H1 (cell line): ENCODE measurements at regions not wholly inside any gene's neighbourhood (a gene's known extent, or its start where the extent isn't known, plus 50 kb on each side); places are given as distances from the start of the nearest gene placed in this dataset.

Source experiments
- CTCF ChIA-PET: fragments of 300-600 bp; sonication (Branson Sonifier 250); formaldehyde crosslinking; loops from one replicate; lab custom pipeline; 2021; ENCODE audit not compliant: partially characterized antibody; lab: Charles Lee
- POLR2A ChIA-PET: fragments of 300-600 bp; sonication (Branson Sonifier 250); formaldehyde crosslinking; loops from one replicate; lab custom pipeline; 2021; ENCODE audit warnings: inconsistent platforms; ENCODE audit not compliant: partially characterized antibody; lab: Charles Lee
- DNase-seq, 2 experiments: peaks; one replicate each; pipeline versions ENCODE4 v3.0.0 to v3.0.0-alpha.2; 2010 to 2022; ENCODE audit warnings: low spot score in 2 of 2, low read depth in 1 of 2, mixed read lengths in 1 of 2
- FAIRE-seq: peaks from 2 replicates; lab custom pipeline; 2011; peaks lifted over from hg19 to GRCh38; lab: Jason Lieb, UNC
- H2AFZ ChIP-seq: 2 replicates; pipeline ENCODE4 v1.8.1; 2012; ENCODE audit warnings: low read length, inconsistent platforms
- H2AK5ac ChIP-seq: 2 replicates; pipeline ENCODE4 v1.6.1; 2013; ENCODE audit warnings: low read depth, low read length
- H2BK120ac ChIP-seq: replicated peaks from 2 replicates; pipeline ENCODE3; 2013; ENCODE audit warnings: low read depth, low read length, inconsistent platforms
- H2BK12ac ChIP-seq: 2 replicates; pipeline ENCODE4 v1.6.1; 2013; ENCODE audit warnings: low read depth, low read length
- H2BK15ac ChIP-seq: 2 replicates; pipeline ENCODE4 v1.6.1; 2013; ENCODE audit warnings: low read length
- H2BK20ac ChIP-seq: 2 replicates; pipeline ENCODE4 v1.6.1; 2013; ENCODE audit warnings: low read length
- H2BK5ac ChIP-seq: 2 replicates; pipeline ENCODE4 v1.6.1; 2013; ENCODE audit warnings: low read depth, low read length
- H3K14ac ChIP-seq: 2 replicates; pipeline ENCODE4 v1.6.1; 2013; ENCODE audit warnings: inconsistent platforms; ENCODE audit not compliant: insufficient read length
- H3K18ac ChIP-seq: 2 replicates; pipeline ENCODE4 v1.6.1; 2013; ENCODE audit warnings: low read length; ENCODE audit errors: extremely low read depth
- H3K23ac ChIP-seq: 2 replicates; pipeline ENCODE4 v1.6.1; 2013; ENCODE audit warnings: inconsistent platforms; ENCODE audit not compliant: insufficient read length
- H3K23me2 ChIP-seq: 2 replicates; pipeline ENCODE4 v1.6.1; 2013; ENCODE audit warnings: low read depth, low read length
- H3K27ac ChIP-seq: 2 replicates; pipeline ENCODE4 v1.6.1; 2011; ENCODE audit warnings: low read depth, low read length, inconsistent platforms
- H3K27me3 ChIP-seq, 4 experiments: replicated peaks in 1 of 4; 1 replicate in 1 of 4; 2 replicates in 3 of 4; pipeline versions ENCODE4 v1.6.1 to v1.8.1; 2011 to 2013; ENCODE audit warnings: low read length in 3 of 4, mild to moderate bottlenecking in 3 of 4, inconsistent platforms in 2 of 4, mixed read lengths in 2 of 4, moderate library complexity in 1 of 4; ENCODE audit not compliant: control insufficient read depth in 3 of 4, insufficient read depth in 3 of 4; ENCODE audit errors: extremely low read depth in 1 of 4
- H3K36me3 ChIP-seq, 4 experiments: 2 replicates each; pipeline versions ENCODE4 v1.6.1 to v1.8.1; 2011 to 2013; ENCODE audit warnings: mild to moderate bottlenecking in 4 of 4, low read length in 3 of 4, moderate library complexity in 2 of 4, control low read depth in 1 of 4, inconsistent platforms in 1 of 4; ENCODE audit not compliant: insufficient read depth in 4 of 4, control insufficient read depth in 2 of 4
- H3K4ac ChIP-seq: replicated peaks from 2 replicates; pipeline ENCODE3; 2013; ENCODE audit warnings: low read length, low read depth, mixed read lengths, inconsistent platforms; ENCODE audit not compliant: insufficient read length
- H3K4me1 ChIP-seq, 4 experiments: replicated peaks in 1 of 4; 1 replicate in 1 of 4; 2 replicates in 3 of 4; pipeline versions ENCODE4 v1.6.1 to v1.8.1; 2011 to 2013; ENCODE audit warnings: low read length in 3 of 4, inconsistent platforms in 2 of 4, mixed read lengths in 1 of 4; ENCODE audit not compliant: insufficient read depth in 4 of 4, control insufficient read depth in 3 of 4
- H3K4me2 ChIP-seq, 2 experiments: 2 replicates each; pipeline versions ENCODE4 v1.6.1 to v1.8.1; 2011 to 2013; ENCODE audit warnings: low read depth in 2 of 2, low read length in 2 of 2, control low read depth in 1 of 2, inconsistent platforms in 1 of 2, mild to moderate bottlenecking in 1 of 2; ENCODE audit not compliant: insufficient read depth in 1 of 2
- H3K4me3 ChIP-seq, 4 experiments: fragments of 200-600, 300-600 bp in 1 of 4; sonication (generic), shearing (Covaris generic), sonication (Bioruptor Twin) in 1 of 4; 2 replicates each; pipeline versions ENCODE4 v1.5.1 to v1.8.1; 2011 to 2016; ENCODE audit warnings: low read length in 4 of 4, low read depth in 3 of 4, control low read depth in 2 of 4, inconsistent platforms in 2 of 4, mild to moderate bottlenecking in 2 of 4, mixed read lengths in 1 of 4, moderate library complexity in 1 of 4; ENCODE audit not compliant: insufficient read depth in 2 of 4; ENCODE audit errors: extremely low read depth in 1 of 4
- H3K56ac ChIP-seq: replicated peaks from 2 replicates; pipeline ENCODE3; 2013; ENCODE audit warnings: low read depth, mild to moderate bottlenecking, mixed read lengths, low read length, inconsistent platforms; ENCODE audit not compliant: insufficient read length
- H3K79me1 ChIP-seq: 2 replicates; pipeline ENCODE4 v1.6.1; 2013; ENCODE audit warnings: low read depth, low read length, control low read depth
- H3K79me2 ChIP-seq, 2 experiments: 2 replicates each; pipeline versions ENCODE4 v1.6.1 to v1.8.1; 2012 to 2013; ENCODE audit warnings: low read length in 2 of 2, mild to moderate bottlenecking in 2 of 2, inconsistent platforms in 1 of 2; ENCODE audit not compliant: insufficient read depth in 2 of 2, control insufficient read depth in 1 of 2
- H3K9ac ChIP-seq, 4 experiments: replicated peaks in 1 of 4; 1 replicate in 1 of 4; 2 replicates in 3 of 4; pipeline versions ENCODE4 v1.6.1 to v1.8.1; 2011 to 2013; ENCODE audit warnings: low read depth in 3 of 4, low read length in 3 of 4, control low read depth in 2 of 4, mild to moderate bottlenecking in 2 of 4, moderate library complexity in 2 of 4, inconsistent platforms in 1 of 4; ENCODE audit errors: extremely low read depth in 1 of 4
- H3K9me3 ChIP-seq, 2 experiments: 2 replicates each; pipeline versions ENCODE4 v1.6.1 to v1.8.1; 2012 to 2013; ENCODE audit warnings: mild to moderate bottlenecking in 2 of 2, moderate library complexity in 2 of 2, control low read depth in 1 of 2, inconsistent platforms in 1 of 2, low read depth in 1 of 2, low read length in 1 of 2, mixed read lengths in 1 of 2; ENCODE audit not compliant: insufficient read depth in 2 of 2
- H4K20me1 ChIP-seq, 2 experiments: replicated peaks in 1 of 2; 2 replicates each; pipeline versions ENCODE3 to v1.8.1; 2011 to 2013; ENCODE audit warnings: inconsistent platforms in 2 of 2, low read length in 2 of 2, mild to moderate bottlenecking in 1 of 2; ENCODE audit not compliant: insufficient read depth in 2 of 2, control insufficient read depth in 1 of 2
- H4K5ac ChIP-seq: 2 replicates; pipeline ENCODE4 v1.6.1; 2013; ENCODE audit warnings: low read length, low read depth, mixed read lengths, inconsistent platforms; ENCODE audit not compliant: insufficient read length
- H4K8ac ChIP-seq: 2 replicates; pipeline ENCODE4 v1.8.0; 2013; ENCODE audit warnings: mild to moderate bottlenecking, moderate library complexity, low read length, inconsistent platforms; ENCODE audit not compliant: insufficient read depth; ENCODE audit errors: extremely low read depth
- H4K91ac ChIP-seq: replicated peaks from 2 replicates; pipeline ENCODE3; 2013; ENCODE audit warnings: low read length, mixed read lengths, inconsistent platforms; ENCODE audit not compliant: insufficient read length
- CEBPB ChIP-seq: IDR thresholded peaks from 2 replicates; pipeline ENCODE4 v1.6.1; 2012; ENCODE audit warnings: low read depth, low read length
- GTF2F1 ChIP-seq: IDR thresholded peaks from 2 replicates; pipeline ENCODE4 v1.6.1; 2012; ENCODE audit warnings: low read depth, low read length, improper control_type of control experiment, borderline replicate concordance
- RAD21 ChIP-seq, 2 experiments: IDR thresholded peaks in 1 of 2; conservative IDR thresholded peaks in 1 of 2; 2 replicates each; pipeline ENCODE4 v1.6.1; 2011; ENCODE audit warnings: low read depth in 2 of 2, low read length in 2 of 2, improper control_type of control experiment in 1 of 2, inconsistent platforms in 1 of 2, mild to moderate bottlenecking in 1 of 2, moderate library complexity in 1 of 2
- SP4 ChIP-seq: IDR thresholded peaks from 2 replicates; pipeline ENCODE4 v1.6.1; 2012; ENCODE audit warnings: low read length, inconsistent platforms
- SUZ12 ChIP-seq: fragments of 200-600 bp; sonication (generic); IDR thresholded peaks from 2 replicates; pipeline ENCODE4 v1.6.1; 2012; ENCODE audit warnings: mild to moderate bottlenecking, inconsistent platforms, low read length, moderate library complexity, mixed read lengths
- WGBS, 2 experiments: shearing (Covaris generic) in 1 of 2; methylation state at CpG; one replicate each; pipeline versions ENCODE4 v1.1.6 to v1.1.7; 2013 to 2015; ENCODE audit warnings: low lambda C conversion rate in 2 of 2, mixed read lengths in 2 of 2, inconsistent platforms in 1 of 2, low coverage in 1 of 2, missing lambda C conversion rate in 1 of 2; ENCODE audit not compliant: insufficient replicate concordance in 2 of 2, insufficient coverage in 1 of 2, insufficient read length in 1 of 2; ENCODE audit errors: extremely low coverage in 1 of 2, missing lambda C conversion rate in 1 of 2; 5-methylcytosine and 5-hydroxymethylcytosine counted together

GRCh38 chr22:49128874-49129273, 698.8 kb downstream of the BRD1 start:
- Histone ChIP-seq H3K4ac (no peak overlapping the region), H3K9ac (no peak overlapping the region), H4K91ac (no peak overlapping the region), H2AFZ (no peak overlapping the region), H3K36me3 (no peaks in the 10 kb centered on the region), H3K14ac (no peak overlapping the region), H3K4me3 (no peak overlapping the region), H2BK20ac (no peak overlapping the region), H2BK15ac (no peak overlapping the region), H3K18ac (no peak overlapping the region), H2BK12ac (no peak overlapping the region), H2BK5ac (no peak overlapping the region), H2AK5ac (no peak overlapping the region), H3K79me1 (no peaks in the 10 kb centered on the region; the same call in 1 of the 2 replicates), H3K4me2 (no peak overlapping the region), H3K56ac (no peak overlapping the region), H4K8ac (no peak overlapping the region), H3K27me3 (no peaks in the 10 kb centered on the region), H3K79me2 (no peaks in the 10 kb centered on the region), H3K4me1 (no peaks in the 10 kb centered on the region), H3K27ac (no peak overlapping the region), H3K9me3 (no peaks in the 10 kb centered on the region), H4K20me1 (no peaks in the 10 kb centered on the region), H3K23ac (no peak overlapping the region), H2BK120ac (no peak overlapping the region), H3K23me2 (no peaks in the 10 kb centered on the region), H4K5ac (no peak overlapping the region)
- FAIRE-seq: no peak
- no peak for DNase-seq
- CTCF ChIA-PET: interaction anchor here (1.4 kb wide), 1 partner anchor 12 kb away, joined by 3 read pairs; no protein-coding TSS in a partner anchor
- POLR2A ChIA-PET: no interaction called here
- 90% methylated on average over 9 of the region's 9 CpGs; no CpG with 5 or more reads in 1 of the 2 experiments for WGBS, 2 experiments
- TF ChIP-seq SUZ12 (no peak), RAD21 (IDR thresholded peaks at IDR 0.05 in 1 of 2, conservative IDR thresholded peaks at IDR 0.05 in 1 of 2; ENCODE audit: low read depth in 2 of 2, low read length in 2 of 2) (no peak), SP4 (no peak), CEBPB (no peak), GTF2F1 (no peak)
